ENCODE measurements at regions not wholly inside any gene's neighbourhood (a gene's known extent, or its start where the extent isn't known, plus 50 kb on each side); places are given as distances from the start of the nearest gene placed in this dataset.
"Not testable (repeated sequence)": the region's sequence is repeated elsewhere in the genome, so short reads cannot be mapped to it uniquely, and the experiment has no call there.

GRCh38 chr15:22566510-22566909, 107.8 kb downstream of the GOLGA6L22 start:
- not testable (repeated sequence) for TF ChIP-seq CTCF (conservative IDR thresholded peaks at IDR 0.05; ENCODE audit: low read length); EZH2phosphoT487 (IDR thresholded peaks at IDR 0.05; ENCODE audit: borderline replicate concordance, low read depth, low read length)
